H1 (cell line): ENCODE measurements at regions not wholly inside any gene's neighbourhood (a gene's known extent, or its start where the extent isn't known, plus 50 kb on each side); places are given as distances from the start of the nearest gene placed in this dataset.

ENCODE experiments used
- CTCF ChIA-PET: fragments of 300-600 bp; sonication (Branson Sonifier 250); formaldehyde crosslinking; loops from one replicate; lab custom pipeline; 2021; ENCODE audit not compliant: partially characterized antibody; lab: Charles Lee
- POLR2A ChIA-PET: fragments of 300-600 bp; sonication (Branson Sonifier 250); formaldehyde crosslinking; loops from one replicate; lab custom pipeline; 2021; ENCODE audit warnings: inconsistent platforms; ENCODE audit not compliant: partially characterized antibody; lab: Charles Lee
- DNase-seq, 2 experiments: peaks; one replicate each; pipeline versions ENCODE4 v3.0.0 to v3.0.0-alpha.2; 2010 to 2022; ENCODE audit warnings: low spot score in 2 of 2, low read depth in 1 of 2, mixed read lengths in 1 of 2
- FAIRE-seq: peaks from 2 replicates; lab custom pipeline; 2011; peaks lifted over from hg19 to GRCh38; lab: Jason Lieb, UNC
- H2AFZ ChIP-seq: 2 replicates; pipeline ENCODE4 v1.8.1; 2012; ENCODE audit warnings: low read length, inconsistent platforms
- H2AK5ac ChIP-seq: 2 replicates; pipeline ENCODE4 v1.6.1; 2013; ENCODE audit warnings: low read depth, low read length
- H2BK120ac ChIP-seq: replicated peaks from 2 replicates; pipeline ENCODE3; 2013; ENCODE audit warnings: low read depth, low read length, inconsistent platforms
- H2BK12ac ChIP-seq: 2 replicates; pipeline ENCODE4 v1.6.1; 2013; ENCODE audit warnings: low read depth, low read length
- H2BK15ac ChIP-seq: 2 replicates; pipeline ENCODE4 v1.6.1; 2013; ENCODE audit warnings: low read length
- H2BK20ac ChIP-seq: 2 replicates; pipeline ENCODE4 v1.6.1; 2013; ENCODE audit warnings: low read length
- H2BK5ac ChIP-seq: 2 replicates; pipeline ENCODE4 v1.6.1; 2013; ENCODE audit warnings: low read depth, low read length
- H3K14ac ChIP-seq: 2 replicates; pipeline ENCODE4 v1.6.1; 2013; ENCODE audit warnings: inconsistent platforms; ENCODE audit not compliant: insufficient read length
- H3K18ac ChIP-seq: 2 replicates; pipeline ENCODE4 v1.6.1; 2013; ENCODE audit warnings: low read length; ENCODE audit errors: extremely low read depth
- H3K23ac ChIP-seq: 2 replicates; pipeline ENCODE4 v1.6.1; 2013; ENCODE audit warnings: inconsistent platforms; ENCODE audit not compliant: insufficient read length
- H3K23me2 ChIP-seq: 2 replicates; pipeline ENCODE4 v1.6.1; 2013; ENCODE audit warnings: low read depth, low read length
- H3K27ac ChIP-seq: 2 replicates; pipeline ENCODE4 v1.6.1; 2011; ENCODE audit warnings: low read depth, low read length, inconsistent platforms
- H3K27me3 ChIP-seq, 4 experiments: replicated peaks in 1 of 4; 1 replicate in 1 of 4; 2 replicates in 3 of 4; pipeline versions ENCODE4 v1.6.1 to v1.8.1; 2011 to 2013; ENCODE audit warnings: low read length in 3 of 4, mild to moderate bottlenecking in 3 of 4, inconsistent platforms in 2 of 4, mixed read lengths in 2 of 4, moderate library complexity in 1 of 4; ENCODE audit not compliant: control insufficient read depth in 3 of 4, insufficient read depth in 3 of 4; ENCODE audit errors: extremely low read depth in 1 of 4
- H3K36me3 ChIP-seq, 4 experiments: 2 replicates each; pipeline versions ENCODE4 v1.6.1 to v1.8.1; 2011 to 2013; ENCODE audit warnings: mild to moderate bottlenecking in 4 of 4, low read length in 3 of 4, moderate library complexity in 2 of 4, control low read depth in 1 of 4, inconsistent platforms in 1 of 4; ENCODE audit not compliant: insufficient read depth in 4 of 4, control insufficient read depth in 2 of 4
- H3K4ac ChIP-seq: replicated peaks from 2 replicates; pipeline ENCODE3; 2013; ENCODE audit warnings: low read length, low read depth, mixed read lengths, inconsistent platforms; ENCODE audit not compliant: insufficient read length
- H3K4me1 ChIP-seq, 4 experiments: replicated peaks in 1 of 4; 1 replicate in 1 of 4; 2 replicates in 3 of 4; pipeline versions ENCODE4 v1.6.1 to v1.8.1; 2011 to 2013; ENCODE audit warnings: low read length in 3 of 4, inconsistent platforms in 2 of 4, mixed read lengths in 1 of 4; ENCODE audit not compliant: insufficient read depth in 4 of 4, control insufficient read depth in 3 of 4
- H3K4me2 ChIP-seq, 2 experiments: 2 replicates each; pipeline versions ENCODE4 v1.6.1 to v1.8.1; 2011 to 2013; ENCODE audit warnings: low read depth in 2 of 2, low read length in 2 of 2, control low read depth in 1 of 2, inconsistent platforms in 1 of 2, mild to moderate bottlenecking in 1 of 2; ENCODE audit not compliant: insufficient read depth in 1 of 2
- H3K4me3 ChIP-seq, 4 experiments: fragments of 200-600, 300-600 bp in 1 of 4; sonication (generic), shearing (Covaris generic), sonication (Bioruptor Twin) in 1 of 4; 2 replicates each; pipeline versions ENCODE4 v1.5.1 to v1.8.1; 2011 to 2016; ENCODE audit warnings: low read length in 4 of 4, low read depth in 3 of 4, control low read depth in 2 of 4, inconsistent platforms in 2 of 4, mild to moderate bottlenecking in 2 of 4, mixed read lengths in 1 of 4, moderate library complexity in 1 of 4; ENCODE audit not compliant: insufficient read depth in 2 of 4; ENCODE audit errors: extremely low read depth in 1 of 4
- H3K56ac ChIP-seq: replicated peaks from 2 replicates; pipeline ENCODE3; 2013; ENCODE audit warnings: low read depth, mild to moderate bottlenecking, mixed read lengths, low read length, inconsistent platforms; ENCODE audit not compliant: insufficient read length
- H3K79me1 ChIP-seq: 2 replicates; pipeline ENCODE4 v1.6.1; 2013; ENCODE audit warnings: low read depth, low read length, control low read depth
- H3K79me2 ChIP-seq, 2 experiments: 2 replicates each; pipeline versions ENCODE4 v1.6.1 to v1.8.1; 2012 to 2013; ENCODE audit warnings: low read length in 2 of 2, mild to moderate bottlenecking in 2 of 2, inconsistent platforms in 1 of 2; ENCODE audit not compliant: insufficient read depth in 2 of 2, control insufficient read depth in 1 of 2
- H3K9ac ChIP-seq, 4 experiments: replicated peaks in 1 of 4; 1 replicate in 1 of 4; 2 replicates in 3 of 4; pipeline versions ENCODE4 v1.6.1 to v1.8.1; 2011 to 2013; ENCODE audit warnings: low read depth in 3 of 4, low read length in 3 of 4, control low read depth in 2 of 4, mild to moderate bottlenecking in 2 of 4, moderate library complexity in 2 of 4, inconsistent platforms in 1 of 4; ENCODE audit errors: extremely low read depth in 1 of 4
- H3K9me3 ChIP-seq, 2 experiments: 2 replicates each; pipeline versions ENCODE4 v1.6.1 to v1.8.1; 2012 to 2013; ENCODE audit warnings: mild to moderate bottlenecking in 2 of 2, moderate library complexity in 2 of 2, control low read depth in 1 of 2, inconsistent platforms in 1 of 2, low read depth in 1 of 2, low read length in 1 of 2, mixed read lengths in 1 of 2; ENCODE audit not compliant: insufficient read depth in 2 of 2
- H4K20me1 ChIP-seq, 2 experiments: replicated peaks in 1 of 2; 2 replicates each; pipeline versions ENCODE3 to v1.8.1; 2011 to 2013; ENCODE audit warnings: inconsistent platforms in 2 of 2, low read length in 2 of 2, mild to moderate bottlenecking in 1 of 2; ENCODE audit not compliant: insufficient read depth in 2 of 2, control insufficient read depth in 1 of 2
- H4K5ac ChIP-seq: 2 replicates; pipeline ENCODE4 v1.6.1; 2013; ENCODE audit warnings: low read length, low read depth, mixed read lengths, inconsistent platforms; ENCODE audit not compliant: insufficient read length
- H4K8ac ChIP-seq: 2 replicates; pipeline ENCODE4 v1.8.0; 2013; ENCODE audit warnings: mild to moderate bottlenecking, moderate library complexity, low read length, inconsistent platforms; ENCODE audit not compliant: insufficient read depth; ENCODE audit errors: extremely low read depth
- H4K91ac ChIP-seq: replicated peaks from 2 replicates; pipeline ENCODE3; 2013; ENCODE audit warnings: low read length, mixed read lengths, inconsistent platforms; ENCODE audit not compliant: insufficient read length
- ASH2L ChIP-seq: fragments of 200-600, 300-600 bp; sonication (generic); IDR thresholded peaks from one replicate; pipeline ENCODE4 v1.7.1; 2017; ENCODE audit warnings: low read length
- BACH1 ChIP-seq: IDR thresholded peaks from 2 replicates; pipeline ENCODE4 v1.6.1; 2012; ENCODE audit warnings: low read length, improper control_type of control experiment
- CHD1 ChIP-seq: IDR thresholded peaks from 2 replicates; pipeline ENCODE4 v1.6.1; 2012; ENCODE audit warnings: low read depth, low read length, improper control_type of control experiment
- CHD2 ChIP-seq: IDR thresholded peaks from 2 replicates; pipeline ENCODE4 v1.6.1; 2012; ENCODE audit warnings: low read length, improper control_type of control experiment
- CTCF ChIP-seq, 3 experiments: IDR thresholded peaks; 1 replicate in 2 of 3; 2 replicates in 1 of 3; pipeline versions ENCODE4 v1.5.1 to v1.6.1; 2011; ENCODE audit warnings: low read length in 3 of 3, mild to moderate bottlenecking in 3 of 3, inconsistent platforms in 2 of 3, low read depth in 1 of 3, moderate library complexity in 1 of 3; ENCODE audit not compliant: insufficient read depth in 1 of 3; ENCODE audit errors: control extremely low read depth in 1 of 3
- EGR1 ChIP-seq: IDR thresholded peaks from 2 replicates; pipeline ENCODE4 v1.6.1; 2011; ENCODE audit warnings: low read depth, low read length, borderline replicate concordance
- JUN ChIP-seq: IDR thresholded peaks from 2 replicates; pipeline ENCODE4 v1.6.1; 2011; ENCODE audit warnings: low read depth, mild to moderate bottlenecking, improper control_type of control experiment, low read length
- JUND ChIP-seq: IDR thresholded peaks from 2 replicates; pipeline ENCODE4 v1.6.1; 2011; ENCODE audit warnings: mild to moderate bottlenecking, improper control_type of control experiment, low read length
- KDM4A ChIP-seq: IDR thresholded peaks from one replicate; pipeline ENCODE4 v1.7.1; 2012; ENCODE audit warnings: low read depth, mild to moderate bottlenecking, moderate library complexity, low read length, inconsistent platforms; ENCODE audit not compliant: severe bottlenecking
- MAFK ChIP-seq: IDR thresholded peaks from 2 replicates; pipeline ENCODE4 v1.6.1; 2012; ENCODE audit warnings: low read depth, mild to moderate bottlenecking, improper control_type of control experiment, low read length
- NANOG ChIP-seq: IDR thresholded peaks from 2 replicates; pipeline ENCODE4 v1.6.1; 2011; ENCODE audit warnings: low read length, low read depth, mild to moderate bottlenecking, inconsistent platforms; ENCODE audit not compliant: insufficient read depth, poor library complexity, severe bottlenecking
- NRF1 ChIP-seq: IDR thresholded peaks from 2 replicates; pipeline ENCODE4 v1.6.1; 2011; ENCODE audit warnings: mild to moderate bottlenecking, low read depth, low read length, improper control_type of control experiment
- PHF8 ChIP-seq: fragments of 200-600 bp; sonication (generic); conservative IDR thresholded peaks from 2 replicates; pipeline ENCODE4 v1.7.1; 2012; ENCODE audit warnings: low read depth, mild to moderate bottlenecking, inconsistent platforms, low read length, moderate library complexity
- RBBP5 ChIP-seq: IDR thresholded peaks from 2 replicates; pipeline ENCODE4 v1.7.1; 2012; ENCODE audit warnings: low read depth, mild to moderate bottlenecking, inconsistent platforms, low read length, moderate library complexity, borderline replicate concordance
- WGBS, 2 experiments: shearing (Covaris generic) in 1 of 2; methylation state at CpG; one replicate each; pipeline versions ENCODE4 v1.1.6 to v1.1.7; 2013 to 2015; ENCODE audit warnings: low lambda C conversion rate in 2 of 2, mixed read lengths in 2 of 2, inconsistent platforms in 1 of 2, low coverage in 1 of 2, missing lambda C conversion rate in 1 of 2; ENCODE audit not compliant: insufficient replicate concordance in 2 of 2, insufficient coverage in 1 of 2, insufficient read length in 1 of 2; ENCODE audit errors: extremely low coverage in 1 of 2, missing lambda C conversion rate in 1 of 2; 5-methylcytosine and 5-hydroxymethylcytosine counted together

DNA sequence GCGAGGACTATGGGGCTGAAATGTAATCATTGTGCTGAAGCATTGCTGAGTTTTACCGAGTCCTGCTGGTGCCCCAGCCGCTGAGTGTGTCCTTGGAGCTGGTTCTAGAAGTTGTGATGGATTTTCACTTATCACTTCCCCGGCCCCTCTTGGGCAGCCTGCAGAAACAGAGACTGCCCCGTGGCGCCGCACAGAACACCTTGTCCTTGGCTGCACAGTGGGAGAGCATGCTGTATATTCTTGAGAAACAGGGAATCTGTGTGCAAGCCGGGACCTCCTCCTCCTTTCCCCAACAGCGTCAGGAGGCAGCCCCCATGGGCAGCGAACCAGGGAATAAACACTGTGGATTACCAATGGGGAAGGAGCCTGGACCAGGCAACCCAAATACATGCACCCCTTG is 90.6 kb upstream of the RUFY1 start:
- POLR2A ChIA-PET = no interaction called here
- Histone ChIP-seq H4K5ac (no peak overlapping the region), H4K91ac (no peak overlapping the region), H4K20me1 (no peaks in the 10 kb centered on the region), H3K23ac (no peak overlapping the region), H2BK120ac (no peak overlapping the region), H2AFZ (no peak overlapping the region), H3K79me1 (no peaks in the 10 kb centered on the region), H3K4ac (no peak overlapping the region), H3K4me2 (no peak overlapping the region), H3K27ac (no peak overlapping the region), H2BK5ac (no peak overlapping the region), H3K18ac (no peak overlapping the region), H3K4me3 (no peak overlapping the region), H4K8ac (no peak overlapping the region), H3K14ac (no peak overlapping the region), H3K79me2 (no peaks in the 10 kb centered on the region), H2AK5ac (no peak overlapping the region), H3K23me2 (no peaks in the 10 kb centered on the region), H2BK20ac (no peak overlapping the region), H2BK12ac (no peak overlapping the region), H2BK15ac (no peak overlapping the region), H3K27me3 (no peaks in the 10 kb centered on the region), H3K36me3 (no peaks in the 10 kb centered on the region), H3K4me1 (no peaks in the 10 kb centered on the region), H3K56ac (no peak overlapping the region), H3K9ac (no peak overlapping the region), H3K9me3 (peaks cover 12 to 18% of the 10 kb centered on the region in 2 experiments)
- CTCF ChIA-PET = no interaction called here
- DNase-seq (no peak), FAIRE-seq (no peak)
- 82% methylated on average over 10 of the region's 10 CpGs; no CpG with 5 or more reads in 1 of the 2 experiments for WGBS, 2 experiments
- no peak for TF ChIP-seq BACH1
- no peak for TF ChIP-seq NANOG
- TF ChIP-seq CHD2 = no peak
- TF ChIP-seq CHD1 = no peak
- TF ChIP-seq JUN = no peak
- TF ChIP-seq MAFK = no peak
- TF ChIP-seq PHF8 = no peak
- TF ChIP-seq RBBP5 = no peak
- no peak for TF ChIP-seq EGR1
- TF ChIP-seq ASH2L = no peak
- TF ChIP-seq NRF1 = no peak
- TF ChIP-seq CTCF (IDR thresholded peaks at IDR 0.05; ENCODE audit: control extremely low read depth in 1 of 3, insufficient read depth in 1 of 3, low read depth in 1 of 3, low read length in 3 of 3) = no peak
- no peak for TF ChIP-seq JUND
- TF ChIP-seq KDM4A = no peak
